ENCODE measurements at regions not wholly inside any gene's neighbourhood (a gene's known extent, or its start where the extent isn't known, plus 50 kb on each side); places are given as distances from the start of the nearest gene placed in this dataset.

- no peak overlapping the region for H3K4me3 ChIP-seq (ENCODE audit: control insufficient read depth, low read depth, low read length)
- TF ChIP-seq, protein P1, sequence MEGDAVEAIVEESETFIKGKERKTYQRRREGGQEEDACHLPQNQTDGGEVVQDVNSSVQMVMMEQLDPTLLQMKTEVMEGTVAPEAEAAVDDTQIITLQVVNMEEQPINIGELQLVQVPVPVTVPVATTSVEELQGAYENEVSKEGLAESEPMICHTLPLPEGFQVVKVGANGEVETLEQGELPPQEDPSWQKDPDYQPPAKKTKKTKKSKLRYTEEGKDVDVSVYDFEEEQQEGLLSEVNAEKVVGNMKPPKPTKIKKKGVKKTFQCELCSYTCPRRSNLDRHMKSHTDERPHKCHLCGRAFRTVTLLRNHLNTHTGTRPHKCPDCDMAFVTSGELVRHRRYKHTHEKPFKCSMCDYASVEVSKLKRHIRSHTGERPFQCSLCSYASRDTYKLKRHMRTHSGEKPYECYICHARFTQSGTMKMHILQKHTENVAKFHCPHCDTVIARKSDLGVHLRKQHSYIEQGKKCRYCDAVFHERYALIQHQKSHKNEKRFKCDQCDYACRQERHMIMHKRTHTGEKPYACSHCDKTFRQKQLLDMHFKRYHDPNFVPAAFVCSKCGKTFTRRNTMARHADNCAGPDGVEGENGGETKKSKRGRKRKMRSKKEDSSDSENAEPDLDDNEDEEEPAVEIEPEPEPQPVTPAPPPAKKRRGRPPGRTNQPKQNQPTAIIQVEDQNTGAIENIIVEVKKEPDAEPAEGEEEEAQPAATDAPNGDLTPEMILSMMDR (IDR thresholded peaks at IDR 0.05; ENCODE audit: control insufficient read depth, insufficient read depth, low read depth, low read length, missing control alignments): no peak
- DNase-seq (ENCODE audit: low read depth): peak; percentile 77
Observed at GRCh38 chr9:2559192-2560152, 62.1 kb upstream of the VLDLR start.

DNA sequence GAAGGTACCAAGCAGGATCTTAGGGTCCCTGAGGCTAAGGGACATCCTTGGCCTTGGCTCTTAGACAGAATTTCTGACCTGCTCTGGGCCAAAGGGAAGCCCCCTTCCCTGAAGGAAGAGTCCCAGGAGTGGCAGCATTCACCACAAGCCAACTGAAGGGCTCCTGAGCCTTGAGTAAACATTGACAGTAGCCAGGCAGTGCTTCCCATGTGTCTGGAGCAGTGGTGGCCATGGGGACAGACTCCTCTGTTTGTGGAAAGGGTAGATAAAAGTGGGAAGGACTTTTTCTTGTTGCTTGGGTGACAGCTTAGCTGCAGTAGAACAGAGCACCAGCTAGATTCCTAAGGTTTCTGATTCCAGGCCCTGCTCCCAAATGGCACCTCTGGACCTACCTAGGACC lies 61.4 kb upstream of the VLDLR start:
- no peak for DNase-seq (ENCODE audit: low read depth)
- H3K4me3 ChIP-seq (ENCODE audit: control insufficient read depth, low read depth, low read length): no peak overlapping the region
- TF ChIP-seq, protein P1 (IDR thresholded peaks at IDR 0.05; ENCODE audit: control insufficient read depth, insufficient read depth, low read depth, low read length, missing control alignments): no peak

- H3K4me3 ChIP-seq (ENCODE audit: control insufficient read depth, low read depth, low read length): no peak overlapping the region
- TF ChIP-seq, protein P1 (IDR thresholded peaks at IDR 0.05; ENCODE audit: control insufficient read depth, insufficient read depth, low read depth, low read length, missing control alignments): no peak
- no peak for DNase-seq (ENCODE audit: low read depth)
Observed at GRCh38 chr9:2565676-2566340, 55.8 kb upstream of the VLDLR start.

- TF ChIP-seq, protein P1 (IDR thresholded peaks at IDR 0.05; ENCODE audit: control insufficient read depth, insufficient read depth, low read depth, low read length, missing control alignments): no peak
- no peak overlapping the region for H3K4me3 ChIP-seq (ENCODE audit: control insufficient read depth, low read depth, low read length)
- DNase-seq (ENCODE audit: low read depth): no peak
Observed at GRCh38 chr9:2567922-2568321, 53.7 kb upstream of the VLDLR start.

GRCh38 chr9:2568689-2569088 lies 52.9 kb upstream of the VLDLR start:
- H3K4me3 ChIP-seq (ENCODE audit: control insufficient read depth, low read depth, low read length): no peak overlapping the region
- TF ChIP-seq, protein P1 (IDR thresholded peaks at IDR 0.05; ENCODE audit: control insufficient read depth, insufficient read depth, low read depth, low read length, missing control alignments): no peak
- DNase-seq (ENCODE audit: low read depth): no peak

- DNase-seq (ENCODE audit: low read depth): no peak
- TF ChIP-seq, protein P1 (IDR thresholded peaks at IDR 0.05; ENCODE audit: control insufficient read depth, insufficient read depth, low read depth, low read length, missing control alignments): no peak
Observed at GRCh38 chr9:2570615-2571479, 50.7 kb upstream of the VLDLR start.

More at GRCh38 chr9:2570615-2571479, 50.7 kb upstream of the VLDLR start:
- H3K4me3 ChIP-seq (ENCODE audit: control insufficient read depth, low read depth, low read length): no peak overlapping the region
